ENCODE measurements at regions not wholly inside any gene's neighbourhood (a gene's known extent, or its start where the extent isn't known, plus 50 kb on each side); places are given as distances from the start of the nearest gene placed in this dataset.

GRCh38 chr18:22320155-22320554, 97.6 kb downstream of the CTAGE1 start:
- H3K4me1 Mint-ChIP-seq = no peaks in the 10 kb centered on the region
- DNase-seq (no peak), ATAC-seq (ENCODE audit: low read depth) (no peak)
- H3K9me3 Mint-ChIP-seq = no peaks in the 10 kb centered on the region
- H3K36me3 Mint-ChIP-seq = no peaks in the 10 kb centered on the region
- H3K27me3 Mint-ChIP-seq = peaks cover 2% of the 10 kb centered on the region
- no peak overlapping the region for H3K4me3 Mint-ChIP-seq
- no peak overlapping the region for H3K27ac Mint-ChIP-seq
- POLR2A ChIA-PET = no interaction called here

- no peaks in the 10 kb centered on the region for H3K36me3 Mint-ChIP-seq
- no peak overlapping the region for H3K4me3 Mint-ChIP-seq
- no peaks in the 10 kb centered on the region for H3K9me3 Mint-ChIP-seq
- POLR2A ChIA-PET = no interaction called here
- peaks cover 2% of the 10 kb centered on the region for H3K27me3 Mint-ChIP-seq
- no peak for DNase-seq
- H3K4me1 Mint-ChIP-seq = no peaks in the 10 kb centered on the region
- no peak overlapping the region for H3K27ac Mint-ChIP-seq
- ATAC-seq (ENCODE audit: low read depth) = no peak
These were observed 98.8 kb downstream of the CTAGE1 start for GRCh38 chr18:22318745-22319407.

- Mint-ChIP-seq H3K27ac (no peak overlapping the region), H3K36me3 (no peaks in the 10 kb centered on the region), H3K27me3 (no peaks in the 10 kb centered on the region), H3K4me1 (no peaks in the 10 kb centered on the region), H3K4me3 (no peak overlapping the region), H3K9me3 (no peaks in the 10 kb centered on the region)
- DNase-seq (no peak), ATAC-seq (ENCODE audit: low read depth) (no peak)
- POLR2A ChIA-PET = no interaction called here
These were observed 103.3 kb downstream of the CTAGE1 start for GRCh38 chr18:22314420-22314819.

- no peaks in the 10 kb centered on the region for H3K36me3 Mint-ChIP-seq
- POLR2A ChIA-PET = no interaction called here
- DNase-seq (no peak), ATAC-seq (ENCODE audit: low read depth) (no peak)
- H3K9me3 Mint-ChIP-seq = no peaks in the 10 kb centered on the region
- no peaks in the 10 kb centered on the region for H3K27me3 Mint-ChIP-seq
- H3K27ac Mint-ChIP-seq = no peak overlapping the region
- H3K4me3 Mint-ChIP-seq = no peak overlapping the region
- no peaks in the 10 kb centered on the region for H3K4me1 Mint-ChIP-seq
These were observed 103.7 kb downstream of the CTAGE1 start for GRCh38 chr18:22314001-22314400.

GRCh38 chr18:22311301-22311700, 106.4 kb downstream of the CTAGE1 start:
- ATAC-seq (ENCODE audit: low read depth) = no peak
- Mint-ChIP-seq H3K36me3 (no peaks in the 10 kb centered on the region), H3K9me3 (no peaks in the 10 kb centered on the region), H3K4me3 (no peak overlapping the region), H3K27ac (no peak overlapping the region), H3K4me1 (no peaks in the 10 kb centered on the region), H3K27me3 (no peaks in the 10 kb centered on the region)
- DNase-seq = no peak
- POLR2A ChIA-PET = no interaction called here

GRCh38 chr18:22309191-22309590, 108.5 kb downstream of the CTAGE1 start:
- DNase-seq (no peak), ATAC-seq (ENCODE audit: low read depth) (no peak)
- Mint-ChIP-seq H3K9me3 (no peaks in the 10 kb centered on the region), H3K4me1 (no peaks in the 10 kb centered on the region), H3K27ac (no peak overlapping the region), H3K27me3 (no peaks in the 10 kb centered on the region), H3K4me3 (no peak overlapping the region), H3K36me3 (no peaks in the 10 kb centered on the region)
- POLR2A ChIA-PET = no interaction called here

- Mint-ChIP-seq H3K27me3 (no peaks in the 10 kb centered on the region), H3K9me3 (no peaks in the 10 kb centered on the region), H3K4me1 (no peaks in the 10 kb centered on the region), H3K36me3 (no peaks in the 10 kb centered on the region), H3K27ac (no peak overlapping the region), H3K4me3 (no peak overlapping the region)
- DNase-seq (no peak), ATAC-seq (ENCODE audit: low read depth) (no peak)
- POLR2A ChIA-PET = no interaction called here
These were observed 110.2 kb downstream of the CTAGE1 start for GRCh38 chr18:22307528-22307927.

- no peaks in the 10 kb centered on the region for H3K27me3 Mint-ChIP-seq
- no peak overlapping the region for H3K4me3 Mint-ChIP-seq
- POLR2A ChIA-PET = no interaction called here
- H3K4me1 Mint-ChIP-seq = no peaks in the 10 kb centered on the region
- no peak for DNase-seq
- H3K27ac Mint-ChIP-seq = no peak overlapping the region
- ATAC-seq (ENCODE audit: low read depth) = no peak
- H3K36me3 Mint-ChIP-seq = no peaks in the 10 kb centered on the region
- no peaks in the 10 kb centered on the region for H3K9me3 Mint-ChIP-seq
These were observed 113.8 kb downstream of the CTAGE1 start for GRCh38 chr18:22303927-22304326.

- no peak overlapping the region for H3K27ac Mint-ChIP-seq
- no peak overlapping the region for H3K4me3 Mint-ChIP-seq
- ATAC-seq (ENCODE audit: low read depth) (no peak), DNase-seq (no peak)
- POLR2A ChIA-PET = no interaction called here
- H3K4me1 Mint-ChIP-seq = no peaks in the 10 kb centered on the region
- H3K27me3 Mint-ChIP-seq = no peaks in the 10 kb centered on the region
- H3K9me3 Mint-ChIP-seq = no peaks in the 10 kb centered on the region
- H3K36me3 Mint-ChIP-seq = no peaks in the 10 kb centered on the region
These were observed 115.6 kb downstream of the CTAGE1 start for GRCh38 chr18:22302144-22302543.

- no peak overlapping the region for H3K4me3 Mint-ChIP-seq
- no peaks in the 10 kb centered on the region for H3K27me3 Mint-ChIP-seq
- no peaks in the 10 kb centered on the region for H3K36me3 Mint-ChIP-seq
- ATAC-seq (ENCODE audit: low read depth) (no peak), DNase-seq (no peak)
- H3K4me1 Mint-ChIP-seq = no peaks in the 10 kb centered on the region
- no peaks in the 10 kb centered on the region for H3K9me3 Mint-ChIP-seq
- no peak overlapping the region for H3K27ac Mint-ChIP-seq
- POLR2A ChIA-PET = no interaction called here
These were observed 116.8 kb downstream of the CTAGE1 start for GRCh38 chr18:22300665-22301636.

GRCh38 chr18:22297008-22297407, 120.7 kb downstream of the CTAGE1 start:
- Mint-ChIP-seq H3K4me1 (no peaks in the 10 kb centered on the region), H3K27me3 (no peaks in the 10 kb centered on the region), H3K9me3 (no peaks in the 10 kb centered on the region), H3K36me3 (no peaks in the 10 kb centered on the region), H3K4me3 (no peak overlapping the region), H3K27ac (no peak overlapping the region)
- ATAC-seq (ENCODE audit: low read depth) (no peak), DNase-seq (no peak)
- POLR2A ChIA-PET = no interaction called here

GRCh38 chr18:22296304-22296703, 121.4 kb downstream of the CTAGE1 start:
- Mint-ChIP-seq H3K4me3 (no peak overlapping the region), H3K4me1 (no peaks in the 10 kb centered on the region), H3K9me3 (no peaks in the 10 kb centered on the region), H3K36me3 (no peaks in the 10 kb centered on the region), H3K27me3 (peaks cover 2% of the 10 kb centered on the region), H3K27ac (no peak overlapping the region)
- POLR2A ChIA-PET = no interaction called here
- DNase-seq = no peak
- ATAC-seq (ENCODE audit: low read depth) = no peak

GRCh38 chr18:22293417-22293816, 124.0 kb downstream of the GATA6 start:
- H3K4me3 Mint-ChIP-seq = no peak overlapping the region
- no peak overlapping the region for H3K27ac Mint-ChIP-seq
- H3K4me1 Mint-ChIP-seq = no peaks in the 10 kb centered on the region
- no peak for ATAC-seq (ENCODE audit: low read depth)
- peaks cover 1% of the 10 kb centered on the region for H3K9me3 Mint-ChIP-seq
- no peak for DNase-seq
- H3K36me3 Mint-ChIP-seq = no peaks in the 10 kb centered on the region
- POLR2A ChIA-PET = no interaction called here
- peaks cover 2% of the 10 kb centered on the region for H3K27me3 Mint-ChIP-seq

GRCh38 chr18:22290004-22290403, 120.6 kb downstream of the GATA6 start:
- ATAC-seq (ENCODE audit: low read depth) (no peak), DNase-seq (no peak)
- POLR2A ChIA-PET = no interaction called here
- Mint-ChIP-seq H3K27ac (no peak overlapping the region), H3K4me3 (no peak overlapping the region), H3K27me3 (peaks cover 2% of the 10 kb centered on the region), H3K36me3 (no peaks in the 10 kb centered on the region), H3K4me1 (no peaks in the 10 kb centered on the region), H3K9me3 (peaks cover 1% of the 10 kb centered on the region)

All from activated naive CD8-positive, alpha-beta T cell treated with anti-CD3 and anti-CD28 coated beads, Interleukin-2, amount 10 ng/mL, durations not matched to agents 7 days and 5 days (primary cell).